Hematopoietic multipotent progenitor cell (in vitro differentiated cells): ENCODE measurements at regions not wholly inside any gene's neighbourhood (a gene's known extent, or its start where the extent isn't known, plus 50 kb on each side); places are given as distances from the start of the nearest gene placed in this dataset. TPM values are rescaled to one million over a fixed set of nuclear protein-coding genes. Genes with fewer than 3 reads are reported as not detected.
"Not testable (repeated sequence)": the region's sequence is repeated elsewhere in the genome, so short reads cannot be mapped to it uniquely, and the experiment has no call there.

ENCODE experiments used
- DNase-seq, 3 donors: peaks; one replicate each; pipeline ENCODE4 v3.0.0-alpha.2; 2011 to 2015; ENCODE audit warnings: low read depth in 2 of 3, low spot score in 2 of 3
- small RNA-seq: library from RNA; depleted of rRNA; stranded (forward); fragments of <200 nt; gene quantifications from one replicate; pipeline ENCODE3, GENCODE V24; 2012

GRCh38 chr5:51250957-51251356 is 132.3 kb upstream of the ISL1 start:
- not testable (repeated sequence) for DNase-seq

DNA sequence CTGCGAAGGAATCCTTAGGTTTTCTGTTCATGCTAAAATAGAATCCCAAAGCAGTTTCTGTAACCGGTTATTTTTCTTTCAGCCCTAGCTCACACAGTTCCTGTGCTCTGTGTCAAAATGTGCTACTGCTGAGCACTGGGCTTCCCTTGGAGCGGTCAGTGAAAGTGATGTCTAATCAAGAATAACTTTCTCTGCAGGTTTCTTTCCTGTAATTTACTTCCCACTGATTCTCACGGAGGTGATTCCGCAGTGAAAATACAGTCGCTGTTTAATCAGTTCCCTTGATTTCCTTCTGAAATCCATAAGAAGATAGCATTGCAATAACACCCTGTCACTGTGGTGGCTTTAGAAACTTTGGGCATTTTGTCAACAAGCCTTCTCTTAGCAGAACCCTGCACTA is 112.0 kb upstream of the ISL1 start:
- no peak for DNase-seq

GRCh38 chr5:51273021-51273420 is 110.2 kb upstream of the ISL1 start:
- DNase-seq = no peak

- no peak for DNase-seq
Measured at GRCh38 chr5:51273871-51274270, 109.4 kb upstream of the ISL1 start.

GRCh38 chr5:51275428-51275827 is 107.8 kb upstream of the ISL1 start:
- DNase-seq = no peak

- no peak for DNase-seq
Measured at GRCh38 chr5:51276250-51276649, 107.0 kb upstream of the ISL1 start.

DNA sequence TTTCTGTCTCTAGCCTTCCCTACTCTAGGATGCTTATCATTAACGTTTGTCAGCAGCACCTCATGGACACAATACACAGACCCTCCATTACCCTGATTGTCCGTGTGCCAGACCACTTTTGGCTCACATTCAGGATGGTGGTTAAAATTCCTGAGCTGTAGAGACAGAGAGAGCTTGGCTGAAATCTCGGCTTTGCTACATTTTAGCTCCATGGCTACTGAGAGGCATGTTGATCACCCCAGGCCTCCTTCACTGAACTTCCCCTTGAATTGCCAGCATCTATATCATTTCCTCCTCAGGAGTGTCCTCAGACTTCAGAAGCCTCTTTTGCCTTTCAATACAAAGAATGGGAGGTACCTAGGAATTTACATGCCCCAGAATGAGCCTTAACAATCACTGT is 104.7 kb upstream of the ISL1 start:
- DNase-seq = no peak

DNA sequence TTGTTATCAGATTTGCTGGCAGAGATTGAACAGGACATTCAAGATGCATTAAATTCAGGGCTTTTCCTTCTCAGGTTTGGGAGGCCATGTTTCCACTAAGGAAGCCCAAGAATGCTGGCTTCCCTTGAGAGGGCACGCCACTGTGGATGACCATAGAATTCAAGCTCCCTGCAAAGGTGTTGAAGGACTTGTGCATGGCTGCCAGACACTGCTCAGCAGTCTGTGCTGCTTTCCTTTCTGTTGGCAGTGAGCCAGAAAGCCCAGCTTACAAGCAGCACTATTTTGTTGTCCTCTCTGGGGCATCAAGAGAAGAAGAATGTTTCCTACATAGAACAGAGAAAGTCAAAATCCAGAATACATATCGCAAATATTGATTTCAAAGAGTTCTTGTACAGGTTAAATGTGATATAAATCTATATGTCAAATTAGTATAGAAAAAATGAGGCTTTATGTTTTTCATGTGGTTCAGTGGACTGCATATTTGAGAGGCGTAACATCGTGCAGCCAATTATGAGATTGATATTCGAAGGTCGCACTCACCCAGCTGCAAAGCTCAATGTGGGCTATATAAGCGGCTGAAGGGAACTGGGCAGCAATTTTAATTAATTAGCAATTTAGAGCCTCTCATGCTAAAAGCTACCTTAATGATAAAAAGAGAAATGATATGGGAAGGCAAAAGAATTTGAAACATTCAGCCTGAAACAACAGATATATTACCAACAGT is 103.1 kb upstream of the ISL1 start:
- DNase-seq = no peak

- DNase-seq = no peak
Measured at GRCh38 chr5:51286046-51286445, 97.2 kb upstream of the ISL1 start.

GRCh38 chr5:51302343-51302742 is 80.9 kb upstream of the ISL1 start:
- DNase-seq = no peak

DNA sequence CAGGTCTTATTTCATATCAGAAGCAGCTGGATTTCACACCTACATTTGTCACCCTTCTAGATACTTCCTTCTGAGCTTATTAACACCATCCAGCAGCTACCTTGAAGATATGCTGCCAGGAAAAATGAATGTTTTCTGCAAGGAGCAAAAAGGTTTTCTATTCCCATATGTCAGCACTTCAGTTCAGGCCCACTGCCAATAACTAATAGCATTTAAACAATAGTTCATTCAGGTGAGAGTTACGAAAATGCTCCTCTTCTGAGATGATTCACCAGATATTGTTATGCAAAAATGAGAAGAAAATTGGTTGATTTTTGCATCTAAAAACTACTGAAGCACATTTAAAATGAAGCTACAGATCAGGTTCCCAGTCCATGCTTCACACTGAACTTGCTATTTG is 56.4 kb upstream of the ISL1 start:
- no peak for DNase-seq

Small RNA genes in the stretch of these regions (small RNA-seq; reads per million reads assigned to genes)
- gene AC022441.3 (not detected), gene RNU6-1296P (not detected), gene RNU6-480P (not detected)
